Liver (tissue), 3 donors: ENCODE measurements at regions not wholly inside any gene's neighbourhood (a gene's known extent, or its start where the extent isn't known, plus 50 kb on each side); places are given as distances from the start of the nearest gene placed in this dataset.

ENCODE experiments used
- CTCF ChIP-seq: fragments of 150-350 bp; IDR thresholded peaks from 2 replicates; pipeline ENCODE4 v1.5.1; 2017; ENCODE audit warnings: improper control_type of control experiment, low read depth, low read length; ENCODE audit not compliant: missing input control
- EGR1 ChIP-seq, 2 donors: IDR thresholded peaks; 2 replicates each; pipeline ENCODE4 v1.6.1; 2016 to 2018; ENCODE audit warnings: antibody characterized with exemption in 2 of 2, low read depth in 2 of 2
- FOXA1 ChIP-seq: IDR thresholded peaks from 2 replicates; pipeline ENCODE4 v1.6.1; 2016; ENCODE audit warnings: antibody characterized with exemption
- GABPA ChIP-seq, 2 donors: IDR thresholded peaks in 1 of 2; conservative IDR thresholded peaks in 1 of 2; 2 replicates each; pipeline ENCODE4 v1.6.1; 2016; ENCODE audit warnings: antibody characterized with exemption in 2 of 2, mild to moderate bottlenecking in 1 of 2, moderate library complexity in 1 of 2
- HNF4G ChIP-seq: IDR thresholded peaks from 2 replicates; pipeline ENCODE4 v1.6.1; 2016; ENCODE audit warnings: antibody characterized with exemption
- MAX ChIP-seq: IDR thresholded peaks from 2 replicates; pipeline ENCODE4 v1.6.1; 2016; ENCODE audit warnings: antibody characterized with exemption
- RAD21 ChIP-seq, 2 donors: IDR thresholded peaks; 2 replicates each; pipeline ENCODE4 v1.6.1; 2016; ENCODE audit warnings: antibody characterized with exemption in 2 of 2, mild to moderate bottlenecking in 2 of 2
- REST ChIP-seq: IDR thresholded peaks from 2 replicates; pipeline ENCODE4 v1.6.1; 2016; ENCODE audit warnings: antibody characterized with exemption, mild to moderate bottlenecking
- SP1 ChIP-seq: IDR thresholded peaks from 2 replicates; pipeline ENCODE4 v1.6.1; 2018; ENCODE audit warnings: antibody characterized with exemption, mild to moderate bottlenecking
- TAF1 ChIP-seq: conservative IDR thresholded peaks from 2 replicates; pipeline ENCODE4 v1.6.1; 2016; ENCODE audit warnings: antibody characterized with exemption, mild to moderate bottlenecking
- YY1 ChIP-seq: IDR thresholded peaks from 2 replicates; pipeline ENCODE4 v1.6.1; 2016; ENCODE audit warnings: antibody characterized with exemption, mild to moderate bottlenecking
- TF ChIP-seq, protein P1 (sequence below): IDR thresholded peaks from 2 replicates; pipeline ENCODE4 v1.6.1; 2016; ENCODE audit warnings: antibody characterized with exemption
- TF ChIP-seq, protein P2 (sequence below): IDR thresholded peaks from 2 replicates; pipeline ENCODE4 v1.6.1; 2016; ENCODE audit warnings: antibody characterized with exemption
- donor health status: healthy.
- donor health status: healthy.

DNA sequence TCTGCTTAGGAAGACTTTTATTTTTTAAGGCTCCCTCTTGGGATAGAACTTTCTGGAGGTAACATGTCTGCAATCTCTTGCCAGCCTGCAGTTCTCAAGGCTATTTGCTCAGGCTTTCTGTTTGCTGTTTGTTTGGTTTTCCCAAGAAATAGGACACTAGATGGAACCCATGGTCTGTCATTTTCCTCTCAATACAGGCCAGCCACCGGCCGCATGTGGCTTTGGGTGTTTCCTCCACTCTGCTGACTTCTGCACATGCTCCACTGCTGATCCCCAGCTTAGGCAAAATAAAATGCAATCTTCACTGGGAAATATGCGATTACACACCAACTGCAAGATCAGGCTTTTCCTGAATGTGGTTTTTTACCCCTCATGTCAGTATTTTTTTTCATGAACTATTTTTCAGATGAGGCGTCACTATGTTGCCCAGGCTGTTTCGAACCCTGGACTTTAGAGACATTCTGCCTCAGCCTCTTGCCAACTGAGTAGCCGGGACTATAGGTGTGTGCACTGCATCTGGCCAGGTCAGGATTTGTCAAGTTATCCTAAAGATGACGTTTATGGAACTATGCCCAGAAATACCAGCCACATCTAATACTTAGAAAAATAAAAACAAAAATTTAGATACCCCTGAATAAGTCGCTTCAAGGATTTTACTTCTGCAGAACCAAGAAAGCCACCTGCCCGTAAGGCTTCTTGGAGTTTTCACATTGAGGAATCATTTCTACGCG, 94.3 kb upstream of the PABPC3 start:
- TF ChIP-seq CTCF (no peak), FOXA1 (no peak), RAD21 (IDR thresholded peaks at IDR 0.05) (no peak), TAF1 (no peak), EGR1 (IDR thresholded peaks at IDR 0.05; ENCODE audit: low read depth in 2 of 2) (no peak), SP1 (no peak), MAX (no peak), YY1 (no peak), GABPA (IDR thresholded peaks at IDR 0.05 in 1 of 2, conservative IDR thresholded peaks at IDR 0.05 in 1 of 2) (no peak), HNF4G (no peak), REST (no peak)
- TF ChIP-seq, protein P1, sequence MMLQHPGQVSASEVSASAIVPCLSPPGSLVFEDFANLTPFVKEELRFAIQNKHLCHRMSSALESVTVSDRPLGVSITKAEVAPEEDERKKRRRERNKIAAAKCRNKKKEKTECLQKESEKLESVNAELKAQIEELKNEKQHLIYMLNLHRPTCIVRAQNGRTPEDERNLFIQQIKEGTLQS: no peak
- TF ChIP-seq, protein P2, sequence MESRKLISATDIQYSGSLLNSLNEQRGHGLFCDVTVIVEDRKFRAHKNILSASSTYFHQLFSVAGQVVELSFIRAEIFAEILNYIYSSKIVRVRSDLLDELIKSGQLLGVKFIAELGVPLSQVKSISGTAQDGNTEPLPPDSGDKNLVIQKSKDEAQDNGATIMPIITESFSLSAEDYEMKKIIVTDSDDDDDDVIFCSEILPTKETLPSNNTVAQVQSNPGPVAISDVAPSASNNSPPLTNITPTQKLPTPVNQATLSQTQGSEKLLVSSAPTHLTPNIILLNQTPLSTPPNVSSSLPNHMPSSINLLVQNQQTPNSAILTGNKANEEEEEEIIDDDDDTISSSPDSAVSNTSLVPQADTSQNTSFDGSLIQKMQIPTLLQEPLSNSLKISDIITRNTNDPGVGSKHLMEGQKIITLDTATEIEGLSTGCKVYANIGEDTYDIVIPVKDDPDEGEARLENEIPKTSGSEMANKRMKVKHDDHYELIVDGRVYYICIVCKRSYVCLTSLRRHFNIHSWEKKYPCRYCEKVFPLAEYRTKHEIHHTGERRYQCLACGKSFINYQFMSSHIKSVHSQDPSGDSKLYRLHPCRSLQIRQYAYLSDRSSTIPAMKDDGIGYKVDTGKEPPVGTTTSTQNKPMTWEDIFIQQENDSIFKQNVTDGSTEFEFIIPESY: no peak
